ENCODE measurements at regions not wholly inside any gene's neighbourhood (a gene's known extent, or its start where the extent isn't known, plus 50 kb on each side); places are given as distances from the start of the nearest gene placed in this dataset.

DNA sequence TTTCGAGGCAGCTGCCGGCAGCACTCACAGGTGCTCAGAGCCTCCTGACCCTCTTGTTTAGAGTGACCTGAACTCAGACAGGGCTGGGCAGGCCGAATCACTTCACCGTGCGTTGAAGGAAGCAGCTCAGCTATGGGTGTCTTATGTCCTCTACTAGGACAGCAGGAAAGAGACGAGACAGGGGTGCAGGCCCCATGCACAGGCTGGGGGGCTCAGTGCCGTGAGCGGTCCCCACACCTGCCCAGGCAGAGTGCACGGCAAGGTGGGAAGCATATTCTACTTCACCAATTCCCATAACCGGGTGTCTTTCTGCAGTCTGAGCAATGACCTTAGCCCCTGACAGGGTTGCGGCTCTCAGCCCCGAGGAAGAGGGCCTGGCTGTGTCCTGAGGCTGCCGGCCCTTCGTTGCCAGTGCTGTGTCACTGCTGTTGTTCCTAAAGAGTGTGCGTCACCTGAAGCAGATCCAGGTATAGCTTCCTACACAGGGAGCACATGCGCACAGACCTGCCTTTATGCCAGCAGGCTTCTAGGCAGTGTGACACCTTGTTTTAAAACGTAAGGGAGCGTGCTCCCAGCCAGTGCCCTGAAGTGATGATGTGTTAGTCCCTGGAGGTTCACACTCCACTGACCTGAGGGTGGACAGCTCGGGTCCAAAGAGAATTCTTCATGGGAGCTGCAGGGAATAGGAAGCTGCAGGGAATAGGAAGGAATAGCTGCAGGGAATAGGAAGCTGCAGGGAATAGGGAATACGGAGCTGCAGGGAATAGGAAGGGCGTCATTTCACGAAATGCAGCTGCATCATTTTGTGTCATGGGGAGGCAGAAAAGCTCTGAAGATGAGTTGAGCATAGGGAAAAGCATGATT is 207.9 kb upstream of the SALL3 start:
- ATAC-seq: no peak
- WGBS (ENCODE audit: low lambda C conversion rate): 32% methylated on average over 10 of the region's 22 CpGs

DNA sequence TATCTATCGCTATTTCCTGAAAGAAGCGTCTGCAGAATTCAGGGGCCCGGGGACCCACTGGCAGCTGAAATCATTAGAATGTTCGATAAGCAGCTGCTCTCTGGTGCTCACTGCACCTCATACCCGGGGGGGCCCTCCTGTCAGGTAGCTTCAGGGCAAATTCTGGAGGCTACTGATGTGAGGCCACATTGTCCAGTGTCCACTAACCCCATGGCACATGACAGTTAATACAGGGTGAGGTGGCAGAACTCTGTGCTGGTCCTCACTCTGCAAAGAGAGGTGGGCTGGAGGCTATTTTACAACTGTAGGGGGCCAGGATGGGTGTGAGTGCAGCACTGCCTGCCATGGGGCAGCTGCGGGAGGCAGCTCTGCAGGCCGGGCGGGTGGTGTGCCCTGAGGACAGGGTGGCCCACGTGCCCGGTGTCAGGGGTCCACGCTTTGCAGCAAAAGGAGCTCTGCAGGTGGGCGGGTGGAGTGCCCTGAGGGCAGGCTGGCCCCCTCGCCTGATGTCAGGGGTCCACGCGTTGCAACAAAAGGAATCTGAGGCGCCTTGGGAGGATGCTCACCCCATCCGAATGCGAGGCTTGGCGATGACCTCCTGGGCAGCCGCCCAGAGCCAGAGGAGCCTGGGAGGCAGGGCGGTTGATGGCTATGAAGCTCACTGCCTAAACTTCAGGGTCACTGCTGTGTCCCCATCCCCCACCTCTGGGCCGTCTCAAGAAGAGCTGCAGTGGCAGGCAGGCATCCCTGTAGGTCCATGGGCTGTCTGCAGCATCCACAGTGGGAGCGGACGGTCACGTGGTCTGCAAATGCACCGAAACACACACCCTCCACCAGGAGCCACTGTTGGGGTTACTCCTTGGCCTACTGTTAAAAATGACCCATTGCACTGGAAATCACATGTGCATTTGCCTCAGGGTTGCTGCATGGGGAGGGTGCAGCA is 207.0 kb upstream of the SALL3 start:
- Histone ChIP-seq H3K27ac (ENCODE audit: extremely low read length, insufficient read depth, low read length) (no peak overlapping the region), H3K9me3 (ENCODE audit: low read length) (no peaks in the 10 kb centered on the region), H4K20me1 (ENCODE audit: insufficient read depth, low read length) (no peaks in the 10 kb centered on the region), H3K4me3 (replicated peaks in 1 of 3; ENCODE audit: insufficient read depth in 1 of 3, low read depth in 2 of 3, low read length in 3 of 3) (no peak overlapping the region), H3K36me3 (replicated peaks in 1 of 2; ENCODE audit: control insufficient read depth in 1 of 2, insufficient read depth in 2 of 2, low read length in 2 of 2) (no peaks in the 10 kb centered on the region), H2AFZ (ENCODE audit: low read length) (no peak overlapping the region), H3K4me2 (ENCODE audit: low read depth, low read length) (no peak overlapping the region), H3K4me1 (ENCODE audit: insufficient read depth, low read length) (peaks cover 13% of the 10 kb centered on the region), H3K79me2 (ENCODE audit: insufficient read depth, low read length) (no peaks in the 10 kb centered on the region), H3K9ac (ENCODE audit: insufficient read depth, low read depth, low read length) (no peak overlapping the region), H3K27me3 (ENCODE audit: control insufficient read depth in 1 of 2, insufficient read depth in 2 of 2, low read length in 2 of 2) (peaks cover 6 to 44% of the 10 kb centered on the region in 2 experiments)
- TF ChIP-seq NFKB2 (CRISPR knock-in tag; IDR thresholded peaks at IDR 0.05; ENCODE audit: borderline replicate concordance): no peak
- TF ChIP-seq, protein P1, sequence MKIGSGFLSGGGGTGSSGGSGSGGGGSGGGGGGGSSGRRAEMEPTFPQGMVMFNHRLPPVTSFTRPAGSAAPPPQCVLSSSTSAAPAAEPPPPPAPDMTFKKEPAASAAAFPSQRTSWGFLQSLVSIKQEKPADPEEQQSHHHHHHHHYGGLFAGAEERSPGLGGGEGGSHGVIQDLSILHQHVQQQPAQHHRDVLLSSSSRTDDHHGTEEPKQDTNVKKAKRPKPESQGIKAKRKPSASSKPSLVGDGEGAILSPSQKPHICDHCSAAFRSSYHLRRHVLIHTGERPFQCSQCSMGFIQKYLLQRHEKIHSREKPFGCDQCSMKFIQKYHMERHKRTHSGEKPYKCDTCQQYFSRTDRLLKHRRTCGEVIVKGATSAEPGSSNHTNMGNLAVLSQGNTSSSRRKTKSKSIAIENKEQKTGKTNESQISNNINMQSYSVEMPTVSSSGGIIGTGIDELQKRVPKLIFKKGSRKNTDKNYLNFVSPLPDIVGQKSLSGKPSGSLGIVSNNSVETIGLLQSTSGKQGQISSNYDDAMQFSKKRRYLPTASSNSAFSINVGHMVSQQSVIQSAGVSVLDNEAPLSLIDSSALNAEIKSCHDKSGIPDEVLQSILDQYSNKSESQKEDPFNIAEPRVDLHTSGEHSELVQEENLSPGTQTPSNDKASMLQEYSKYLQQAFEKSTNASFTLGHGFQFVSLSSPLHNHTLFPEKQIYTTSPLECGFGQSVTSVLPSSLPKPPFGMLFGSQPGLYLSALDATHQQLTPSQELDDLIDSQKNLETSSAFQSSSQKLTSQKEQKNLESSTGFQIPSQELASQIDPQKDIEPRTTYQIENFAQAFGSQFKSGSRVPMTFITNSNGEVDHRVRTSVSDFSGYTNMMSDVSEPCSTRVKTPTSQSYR (CRISPR knock-in tag; IDR thresholded peaks at IDR 0.05; ENCODE audit: borderline replicate concordance): no peak
- no peak for TF ChIP-seq NR3C1 (CRISPR knock-in tag; IDR thresholded peaks at IDR 0.05)
- TF ChIP-seq ZNF468 (CRISPR knock-in tag; IDR thresholded peaks at IDR 0.05): no peak
- no peak for TF ChIP-seq NFKBIZ (CRISPR knock-in tag; IDR thresholded peaks at IDR 0.05)
- intact Hi-C loops (cut with micrococcal nuclease; ENCODE audit: unreplicated experiment): no loop called here
- 39% methylated on average over 5 of the region's 26 CpGs for WGBS (ENCODE audit: low lambda C conversion rate)
- CTCF ChIA-PET (ENCODE audit: low intra/inter-chr PET ratio, low total read pairs): no interaction called here
- ATAC-seq (no peak), FAIRE-seq (no peak), DNase-seq (ENCODE audit: low spot score) (no peak)
- POLR2A ChIA-PET: no interaction called here
- BruUV-seq (replicated peaks): no TSS peak
- in situ Hi-C loops (cut with HindIII; ENCODE audit: extremely low pct_ligation_motif_present, low pct_unique_long_range_greater_than_20kb): no loop called here

More for the DNA sequence above, 207.9 kb upstream of the SALL3 start:
- in situ Hi-C loops (cut with HindIII; ENCODE audit: extremely low pct_ligation_motif_present, low pct_unique_long_range_greater_than_20kb): no loop called here
- ChIA-PET POLR2A (no interaction called here), CTCF (ENCODE audit: low intra/inter-chr PET ratio, low total read pairs) (no interaction called here)
- intact Hi-C loops (cut with micrococcal nuclease; ENCODE audit: unreplicated experiment): no loop called here
- FAIRE-seq: no peak
- no TSS peak for BruUV-seq (replicated peaks)
- TF ChIP-seq, protein P2, sequence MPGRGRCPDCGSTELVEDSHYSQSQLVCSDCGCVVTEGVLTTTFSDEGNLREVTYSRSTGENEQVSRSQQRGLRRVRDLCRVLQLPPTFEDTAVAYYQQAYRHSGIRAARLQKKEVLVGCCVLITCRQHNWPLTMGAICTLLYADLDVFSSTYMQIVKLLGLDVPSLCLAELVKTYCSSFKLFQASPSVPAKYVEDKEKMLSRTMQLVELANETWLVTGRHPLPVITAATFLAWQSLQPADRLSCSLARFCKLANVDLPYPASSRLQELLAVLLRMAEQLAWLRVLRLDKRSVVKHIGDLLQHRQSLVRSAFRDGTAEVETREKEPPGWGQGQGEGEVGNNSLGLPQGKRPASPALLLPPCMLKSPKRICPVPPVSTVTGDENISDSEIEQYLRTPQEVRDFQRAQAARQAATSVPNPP (CRISPR knock-in tag; IDR thresholded peaks at IDR 0.05): no peak
- peaks cover 8 to 48% of the 10 kb centered on the region in 2 experiments; a peak in 4 of 5 replicates for H3K27me3 ChIP-seq (ENCODE audit: control insufficient read depth in 1 of 2, insufficient read depth in 2 of 2, low read length in 2 of 2)
- no peaks in the 10 kb centered on the region for H3K36me3 ChIP-seq (replicated peaks in 1 of 2; ENCODE audit: control insufficient read depth in 1 of 2, insufficient read depth in 2 of 2, low read length in 2 of 2)
- no peak overlapping the region for H3K9ac ChIP-seq (ENCODE audit: insufficient read depth, low read depth, low read length)
- no peaks in the 10 kb centered on the region for H3K79me2 ChIP-seq (ENCODE audit: insufficient read depth, low read length)
- peaks cover 13% of the 10 kb centered on the region for H3K4me1 ChIP-seq (ENCODE audit: insufficient read depth, low read length)
- no peaks in the 10 kb centered on the region for H3K9me3 ChIP-seq (ENCODE audit: low read length)
- H4K20me1 ChIP-seq (ENCODE audit: insufficient read depth, low read length): no peaks in the 10 kb centered on the region
- no peak for DNase-seq (ENCODE audit: low spot score)
- no peak overlapping the region for H3K27ac ChIP-seq (ENCODE audit: extremely low read length, insufficient read depth, low read length)
- no peak overlapping the region for H2AFZ ChIP-seq (ENCODE audit: low read length)
- no peak overlapping the region for H3K4me3 ChIP-seq (replicated peaks in 1 of 3; ENCODE audit: insufficient read depth in 1 of 3, low read depth in 2 of 3, low read length in 3 of 3)
- H3K4me2 ChIP-seq (ENCODE audit: low read depth, low read length): no peak overlapping the region

Measured in HepG2 (cell line).